Right lobe of liver (tissue), 4 donors: ENCODE measurements at regions not wholly inside any gene's neighbourhood (a gene's known extent, or its start where the extent isn't known, plus 50 kb on each side); places are given as distances from the start of the nearest gene placed in this dataset.

Experiments used
- CTCF ChIP-seq, 4 donors: fragments of 200-600 bp in 3 of 4; fragments of 450-650 bp in 1 of 4; IDR thresholded peaks; one replicate each; pipeline versions ENCODE4 v1.5.1 to v1.8.0; 2016 to 2022; ENCODE audit warnings: antibody characterized with exemption in 4 of 4, mild to moderate bottlenecking in 2 of 4
- POLR2A ChIP-seq: fragments of 450-650 bp; IDR thresholded peaks from one replicate; pipeline ENCODE4 v1.6.1; 2017; ENCODE audit warnings: antibody characterized with exemption, mild to moderate bottlenecking
- donor health status: DM: no; HTN: no; CAD: no.
- donor health status: DM: no; HTN: no; CAD: no.
- donor health status: DM: no; HTN: yes; CAD: no.

DNA sequence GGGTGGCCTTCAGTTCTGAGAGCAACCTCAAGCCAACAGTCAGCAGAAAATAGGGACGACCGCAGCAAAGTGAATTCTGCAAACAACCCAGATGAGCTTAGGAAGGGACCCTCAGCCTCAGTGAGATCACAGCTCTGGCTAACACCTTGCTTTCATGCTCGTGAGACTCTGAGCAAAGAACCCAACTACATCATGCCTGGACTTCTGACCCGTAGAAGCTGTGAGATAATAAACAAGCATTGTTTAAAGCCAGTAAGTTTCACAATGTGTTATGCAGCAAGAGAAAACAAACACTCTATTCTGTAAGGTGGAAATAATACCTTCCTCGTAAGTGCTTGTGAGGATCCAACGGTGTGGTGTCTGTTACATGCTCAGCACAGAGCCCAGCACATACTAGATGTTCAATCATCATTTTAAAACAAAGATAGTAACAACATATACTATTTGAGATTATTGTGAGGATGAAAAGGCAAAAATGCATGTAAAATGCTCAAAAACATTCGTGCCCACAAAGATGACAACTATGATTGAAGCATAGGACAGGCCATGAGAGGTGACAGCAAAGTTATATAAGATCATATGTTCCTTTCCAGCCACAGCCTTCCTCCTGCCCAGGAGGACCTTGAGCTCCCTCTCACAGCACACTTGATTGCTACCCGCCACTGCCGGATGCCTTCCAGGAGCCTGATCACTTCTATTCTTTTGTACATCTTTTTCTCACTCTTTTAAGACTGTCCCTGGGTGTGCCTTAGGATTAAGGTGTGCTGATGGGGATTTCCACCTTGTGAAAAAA lies 433.3 kb downstream of the BUD13 start:
- TF ChIP-seq CTCF (IDR thresholded peaks at IDR 0.05) (no peak), POLR2A (no peak)
